Testis (tissue), 2 donors: ENCODE measurements at regions not wholly inside any gene's neighbourhood (a gene's known extent, or its start where the extent isn't known, plus 50 kb on each side); places are given as distances from the start of the nearest gene placed in this dataset.

Experiments used
- CTCF ChIP-seq, 3 experiments: fragments of 450-650 bp in 2 of 3; fragments of 200-600 bp in 1 of 3; sonication (generic) in 1 of 3; IDR thresholded peaks; one replicate each; pipeline ENCODE4 v1.5.1; 2016 to 2019; ENCODE audit warnings: antibody characterized with exemption in 3 of 3, mild to moderate bottlenecking in 2 of 3, moderate library complexity in 1 of 3
- POLR2A ChIP-seq: fragments of 450-650 bp; IDR thresholded peaks from one replicate; pipeline ENCODE4 v1.6.1; 2017; ENCODE audit warnings: antibody characterized with exemption, mild to moderate bottlenecking, moderate library complexity

DNA sequence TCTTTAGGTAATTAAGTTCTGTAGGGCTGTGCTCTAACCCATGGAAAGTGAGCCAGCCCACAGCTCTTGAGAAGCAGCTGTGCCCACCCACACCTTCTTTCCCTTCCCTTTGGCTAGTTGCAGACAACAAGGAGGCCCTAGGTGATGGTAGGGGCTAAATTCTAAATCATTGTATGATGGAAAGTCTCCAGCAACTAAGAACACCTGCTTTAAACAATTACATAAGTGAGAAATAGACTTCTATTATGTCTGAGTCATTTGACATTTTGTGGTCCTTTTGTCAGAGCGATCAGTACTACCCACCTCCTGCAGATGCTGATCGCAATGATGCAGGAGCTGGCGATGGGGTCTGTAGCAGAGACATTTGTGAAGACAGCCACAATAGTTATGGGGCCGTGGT lies 79.6 kb downstream of the TEX51 start:
- TF ChIP-seq CTCF (IDR thresholded peaks at IDR 0.05) (no peak), POLR2A (no peak)
